ENCODE measurements at regions not wholly inside any gene's neighbourhood (a gene's known extent, or its start where the extent isn't known, plus 50 kb on each side); places are given as distances from the start of the nearest gene placed in this dataset.
A peak's percentile ranks its signal among the peaks of the same experiment; 100 is the strongest.

- no peak for DNase-seq (ENCODE audit: low read depth)
- no peak for TF ChIP-seq CTCF (conservative IDR thresholded peaks at IDR 0.05; ENCODE audit: low read depth, low read length)
- no peak overlapping the region for H3K4me3 ChIP-seq (ENCODE audit: low read length)
Measured at GRCh38 chr5:105934171-105934570, 1736.6 kb downstream of the EFNA5 start.

DNA sequence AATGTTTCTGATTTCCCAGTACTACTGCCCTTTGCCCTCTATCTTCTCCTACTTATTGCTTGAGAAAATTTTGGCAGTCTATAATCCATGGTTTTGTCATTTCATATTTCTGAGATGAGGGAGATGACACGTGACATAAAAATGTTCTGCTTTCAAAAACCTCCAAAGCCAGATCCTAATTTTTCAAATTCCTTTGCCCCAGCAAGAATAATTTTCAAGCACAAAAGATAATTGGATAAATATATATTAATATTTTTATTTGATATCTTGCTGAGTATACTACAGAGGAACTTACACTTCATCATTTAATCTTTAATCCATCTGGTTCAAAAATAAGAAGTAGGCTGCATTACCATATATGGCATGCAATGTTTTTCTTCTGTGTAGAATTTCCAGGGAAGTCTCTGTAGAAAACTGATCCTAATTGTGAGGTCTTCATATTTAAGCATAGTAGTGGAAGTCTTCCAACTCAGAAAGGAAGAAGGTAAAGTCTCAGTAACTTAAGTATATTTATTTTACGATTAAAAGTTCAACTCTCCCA, 1738.8 kb downstream of the EFNA5 start:
- H3K4me3 ChIP-seq (ENCODE audit: low read length), result no peak overlapping the region
- no peak for TF ChIP-seq CTCF (conservative IDR thresholded peaks at IDR 0.05; ENCODE audit: low read depth, low read length)
- DNase-seq (ENCODE audit: low read depth), result peak; percentile 57

GRCh38 chr5:105929858-105930257, 1740.9 kb downstream of the EFNA5 start:
- H3K4me3 ChIP-seq (ENCODE audit: low read length), result no peak overlapping the region
- TF ChIP-seq CTCF (conservative IDR thresholded peaks at IDR 0.05; ENCODE audit: low read depth, low read length), result no peak
- no peak for DNase-seq (ENCODE audit: low read depth)

- no peak for TF ChIP-seq CTCF (conservative IDR thresholded peaks at IDR 0.05; ENCODE audit: low read depth, low read length)
- no peak overlapping the region for H3K4me3 ChIP-seq (ENCODE audit: low read length)
- no peak for DNase-seq (ENCODE audit: low read depth)
Measured at GRCh38 chr5:105924366-105924765, 1746.4 kb downstream of the EFNA5 start.

DNA sequence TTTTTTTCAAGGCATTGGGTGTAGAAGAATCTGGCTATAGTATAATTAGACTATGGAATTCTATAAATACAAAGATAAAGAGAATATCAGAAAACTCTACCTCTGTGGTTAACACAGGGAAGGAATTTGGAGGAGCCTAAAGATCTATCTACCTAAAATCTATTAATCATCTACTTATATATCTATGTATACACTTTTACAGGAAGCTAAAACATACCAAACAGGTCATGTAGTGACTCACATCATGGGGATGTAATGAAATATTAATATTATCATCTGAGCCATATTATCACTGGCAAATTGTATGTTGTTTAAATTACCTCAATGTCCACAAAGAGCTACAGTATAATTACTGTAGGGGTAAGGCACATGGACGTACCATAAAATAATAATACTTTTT, 1748.2 kb downstream of the EFNA5 start:
- no peak for DNase-seq (ENCODE audit: low read depth)
- no peak for TF ChIP-seq CTCF (conservative IDR thresholded peaks at IDR 0.05; ENCODE audit: low read depth, low read length)
- no peak overlapping the region for H3K4me3 ChIP-seq (ENCODE audit: low read length)

DNA sequence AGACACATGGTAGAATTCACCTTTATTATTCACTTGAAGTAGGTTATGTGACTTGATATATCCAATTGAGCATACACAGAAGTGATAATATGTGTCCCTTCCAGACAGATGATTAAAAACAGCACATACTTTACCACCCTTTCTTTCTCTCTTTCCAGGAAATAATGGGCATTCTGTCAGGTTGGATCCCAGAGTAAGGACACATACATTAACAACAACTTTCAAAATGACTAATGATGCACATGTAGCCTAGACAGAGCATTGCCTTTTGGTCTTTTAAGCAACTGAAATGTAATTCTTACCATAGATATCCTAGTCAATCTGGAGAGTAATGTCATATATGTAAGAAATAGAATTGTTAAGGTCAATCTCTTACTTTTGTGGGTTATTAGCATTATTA, 1748.7 kb downstream of the EFNA5 start:
- H3K4me3 ChIP-seq (ENCODE audit: low read length), result no peak overlapping the region
- DNase-seq (ENCODE audit: low read depth), result no peak
- no peak for TF ChIP-seq CTCF (conservative IDR thresholded peaks at IDR 0.05; ENCODE audit: low read depth, low read length)

- no peak for TF ChIP-seq CTCF (conservative IDR thresholded peaks at IDR 0.05; ENCODE audit: low read depth, low read length)
Measured at GRCh38 chr5:105917189-105917588, 1753.5 kb downstream of the EFNA5 start.

More at GRCh38 chr5:105917189-105917588, 1753.5 kb downstream of the EFNA5 start:
- no peak for DNase-seq (ENCODE audit: low read depth)
- H3K4me3 ChIP-seq (ENCODE audit: low read length), result no peak overlapping the region
